ENCODE measurements at regions not wholly inside any gene's neighbourhood (a gene's known extent, or its start where the extent isn't known, plus 50 kb on each side); places are given as distances from the start of the nearest gene placed in this dataset.

GRCh38 chr1:239676522-239677273 is 290.3 kb downstream of the CHRM3 start (continued):
- no peak for TF ChIP-seq ZNF586 (CRISPR knock-in tag; conservative IDR thresholded peaks at IDR 0.05)
- no peak for TF ChIP-seq CHD7 (IDR thresholded peaks at IDR 0.05; ENCODE audit: low read depth, low read length)
- TF ChIP-seq BRF2 (IDR thresholded peaks at IDR 0.05; ENCODE audit: borderline replicate concordance, insufficient read depth, insufficient read length) = no peak
- TF ChIP-seq MNT (conservative IDR thresholded peaks at IDR 0.05) = no peak

All from K562 (cell line).